ENCODE measurements at regions not wholly inside any gene's neighbourhood (a gene's known extent, or its start where the extent isn't known, plus 50 kb on each side); places are given as distances from the start of the nearest gene placed in this dataset.
"Not testable (repeated sequence)": the region's sequence is repeated elsewhere in the genome, so short reads cannot be mapped to it uniquely, and the experiment has no call there.

DNA sequence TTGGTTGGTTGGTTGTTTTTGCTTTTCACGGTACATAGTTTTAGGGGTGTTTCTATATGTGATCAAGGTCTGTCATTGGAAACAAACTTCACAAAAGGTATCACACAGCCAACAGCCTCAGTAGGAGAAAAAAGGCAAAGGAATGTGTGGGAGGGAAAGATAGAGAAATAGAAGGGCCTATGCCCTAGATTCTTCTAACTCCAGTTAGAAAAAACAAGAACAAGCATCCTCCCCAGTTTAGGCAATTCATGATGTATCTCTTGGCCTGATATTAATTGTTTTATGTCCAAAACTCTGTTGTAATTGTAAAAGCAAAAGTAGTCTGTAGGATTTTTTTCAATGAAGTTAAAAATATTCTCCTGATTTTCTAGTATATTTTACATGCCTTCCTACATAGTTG is 192.4 kb upstream of the EDNRA start:
- no peak overlapping the region for H3K4me3 ChIP-seq (ENCODE audit: control insufficient read depth, low read depth, low read length)
- no peak for DNase-seq (ENCODE audit: low read depth)
- TF ChIP-seq, protein P1, sequence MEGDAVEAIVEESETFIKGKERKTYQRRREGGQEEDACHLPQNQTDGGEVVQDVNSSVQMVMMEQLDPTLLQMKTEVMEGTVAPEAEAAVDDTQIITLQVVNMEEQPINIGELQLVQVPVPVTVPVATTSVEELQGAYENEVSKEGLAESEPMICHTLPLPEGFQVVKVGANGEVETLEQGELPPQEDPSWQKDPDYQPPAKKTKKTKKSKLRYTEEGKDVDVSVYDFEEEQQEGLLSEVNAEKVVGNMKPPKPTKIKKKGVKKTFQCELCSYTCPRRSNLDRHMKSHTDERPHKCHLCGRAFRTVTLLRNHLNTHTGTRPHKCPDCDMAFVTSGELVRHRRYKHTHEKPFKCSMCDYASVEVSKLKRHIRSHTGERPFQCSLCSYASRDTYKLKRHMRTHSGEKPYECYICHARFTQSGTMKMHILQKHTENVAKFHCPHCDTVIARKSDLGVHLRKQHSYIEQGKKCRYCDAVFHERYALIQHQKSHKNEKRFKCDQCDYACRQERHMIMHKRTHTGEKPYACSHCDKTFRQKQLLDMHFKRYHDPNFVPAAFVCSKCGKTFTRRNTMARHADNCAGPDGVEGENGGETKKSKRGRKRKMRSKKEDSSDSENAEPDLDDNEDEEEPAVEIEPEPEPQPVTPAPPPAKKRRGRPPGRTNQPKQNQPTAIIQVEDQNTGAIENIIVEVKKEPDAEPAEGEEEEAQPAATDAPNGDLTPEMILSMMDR (IDR thresholded peaks at IDR 0.05; ENCODE audit: control insufficient read depth, insufficient read depth, low read depth, low read length, missing control alignments) = no peak

- no peak for DNase-seq (ENCODE audit: low read depth)
- TF ChIP-seq, protein P1 (IDR thresholded peaks at IDR 0.05; ENCODE audit: control insufficient read depth, insufficient read depth, low read depth, low read length, missing control alignments) = no peak
- no peak overlapping the region for H3K4me3 ChIP-seq (ENCODE audit: control insufficient read depth, low read depth, low read length)
Observed at GRCh38 chr4:147289181-147289580, 191.7 kb upstream of the EDNRA start.

GRCh38 chr4:147292604-147293313 is 188.1 kb upstream of the EDNRA start:
- not testable (repeated sequence) for DNase-seq (ENCODE audit: low read depth)

GRCh38 chr4:147293314-147293677 is 187.6 kb upstream of the EDNRA start:
- DNase-seq (ENCODE audit: low read depth); H3K4me3 ChIP-seq (ENCODE audit: control insufficient read depth, low read depth, low read length): not testable (repeated sequence)

More at GRCh38 chr4:147292604-147293313, 188.1 kb upstream of the EDNRA start:
- not testable (repeated sequence) for H3K4me3 ChIP-seq (ENCODE audit: control insufficient read depth, low read depth, low read length)

- TF ChIP-seq, protein P1 (IDR thresholded peaks at IDR 0.05; ENCODE audit: control insufficient read depth, insufficient read depth, low read depth, low read length, missing control alignments) = no peak
- no peak overlapping the region for H3K4me3 ChIP-seq (ENCODE audit: control insufficient read depth, low read depth, low read length)
- no peak for DNase-seq (ENCODE audit: low read depth)
Observed at GRCh38 chr4:147299205-147299604, 181.7 kb upstream of the EDNRA start.

GRCh38 chr4:147303174-147303872 is 177.6 kb upstream of the EDNRA start:
- no peak for DNase-seq (ENCODE audit: low read depth)
- TF ChIP-seq, protein P1 (IDR thresholded peaks at IDR 0.05; ENCODE audit: control insufficient read depth, insufficient read depth, low read depth, low read length, missing control alignments) = no peak
- no peak overlapping the region for H3K4me3 ChIP-seq (ENCODE audit: control insufficient read depth, low read depth, low read length)

GRCh38 chr4:147303873-147304229 is 177.0 kb upstream of the EDNRA start:
- H3K4me3 ChIP-seq (ENCODE audit: control insufficient read depth, low read depth, low read length) = no peak overlapping the region
- no peak for DNase-seq (ENCODE audit: low read depth)
- TF ChIP-seq, protein P1 (IDR thresholded peaks at IDR 0.05; ENCODE audit: control insufficient read depth, insufficient read depth, low read depth, low read length, missing control alignments) = no peak

Data from AG09309 (cell line).